ENCODE measurements at regions not wholly inside any gene's neighbourhood (a gene's known extent, or its start where the extent isn't known, plus 50 kb on each side); places are given as distances from the start of the nearest gene placed in this dataset.

DNA sequence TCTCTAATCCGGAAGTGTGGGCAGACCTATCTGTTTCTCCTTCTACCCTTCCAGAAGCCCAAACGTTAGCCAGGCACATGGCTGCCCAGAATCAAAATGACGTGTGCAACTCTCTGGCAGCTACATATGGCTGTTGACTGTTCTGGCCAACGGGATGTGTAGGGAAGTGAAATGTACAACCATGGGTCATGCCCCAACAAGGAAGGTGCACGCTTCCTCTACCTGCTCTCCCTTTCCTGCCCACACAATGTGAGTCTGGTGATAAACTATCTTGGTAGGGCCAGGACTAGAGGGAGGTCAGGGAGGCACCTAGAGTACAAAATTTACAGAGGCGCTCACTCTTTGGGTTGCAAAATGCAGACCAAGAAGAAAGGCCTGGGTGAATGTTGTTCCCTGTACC lies 495.9 kb upstream of the PROK2 start:
- Histone ChIP-seq H3K4me2 (ENCODE audit: insufficient read depth, low read length, poor library complexity, severe bottlenecking) (no peak overlapping the region), H3K18ac (ENCODE audit: low read length) (no peak overlapping the region), H3K9me3 (replicated peaks in 1 of 2; ENCODE audit: control insufficient read depth in 2 of 2, insufficient read depth in 1 of 2, low read depth in 1 of 2, low read length in 2 of 2) (no peaks in the 10 kb centered on the region), H2BK5ac (ENCODE audit: low read length) (no peak overlapping the region), H2BK12ac (ENCODE audit: low read length) (no peak overlapping the region), H4K8ac (ENCODE audit: low read depth, low read length) (no peak overlapping the region), H4K91ac (ENCODE audit: low read depth, low read length, poor library complexity) (no peak overlapping the region), H2AFZ (ENCODE audit: low read length) (no peak overlapping the region), H2BK120ac (ENCODE audit: low read depth, low read length) (no peak overlapping the region), H2AK5ac (ENCODE audit: low read depth, low read length) (no peak overlapping the region), H2BK15ac (ENCODE audit: low read length) (no peak overlapping the region), H3K23ac (ENCODE audit: low read depth, low read length, poor library complexity) (no peak overlapping the region), H3K27ac (replicated peaks; ENCODE audit: low read length) (no peak overlapping the region), H3K4me3 (ENCODE audit: low read length in 2 of 2) (no peak overlapping the region), H3K4me1 (ENCODE audit: control insufficient read depth in 2 of 2, insufficient read depth in 1 of 2, low read depth in 1 of 2, low read length in 2 of 2) (peaks cover 0 to 2% of the 10 kb centered on the region in 2 donors), H3K36me3 (replicated peaks in 1 of 2; ENCODE audit: control insufficient read depth in 2 of 2, insufficient read depth in 2 of 2, low read length in 2 of 2) (no peaks in the 10 kb centered on the region), H3K9ac (ENCODE audit: low read depth, low read length, poor library complexity) (no peak overlapping the region), H3K4ac (ENCODE audit: low read length) (no peak overlapping the region), H3K14ac (ENCODE audit: low read length) (no peak overlapping the region), H3K27me3 (ENCODE audit: control insufficient read depth in 3 of 3, insufficient read depth in 3 of 3, low read depth in 1 of 3, low read length in 3 of 3) (peaks cover 0 to 4% (median 0%) of the 10 kb centered on the region in 3 experiments), H3K79me1 (ENCODE audit: low read depth, low read length) (no peaks in the 10 kb centered on the region)
- WGBS, 2 donors (ENCODE audit: extremely low coverage in 2 of 2, insufficient read length in 2 of 2, insufficient replicate concordance in 1 of 2): no CpG with 5 or more reads among the region's 6 CpGs
- DNase-seq (ENCODE audit: low spot score): no peak

GRCh38 chr3:72279631-72280041 lies 494.7 kb upstream of the PROK2 start:
- H3K4me3 ChIP-seq (ENCODE audit: low read length in 2 of 2): no peak overlapping the region
- H2BK5ac ChIP-seq (ENCODE audit: low read length): no peak overlapping the region
- no peak overlapping the region for H2BK12ac ChIP-seq (ENCODE audit: low read length)
- no peaks in the 10 kb centered on the region for H3K27me3 ChIP-seq (ENCODE audit: control insufficient read depth in 3 of 3, insufficient read depth in 3 of 3, low read depth in 1 of 3, low read length in 3 of 3)
- no peak overlapping the region for H2BK120ac ChIP-seq (ENCODE audit: low read depth, low read length)
- H3K14ac ChIP-seq (ENCODE audit: low read length): no peak overlapping the region
- H4K8ac ChIP-seq (ENCODE audit: low read depth, low read length): no peak overlapping the region
- no peak overlapping the region for H3K27ac ChIP-seq (replicated peaks; ENCODE audit: low read length)
- no peak overlapping the region for H3K9ac ChIP-seq (ENCODE audit: low read depth, low read length, poor library complexity)
- no peak overlapping the region for H2BK15ac ChIP-seq (ENCODE audit: low read length)
- no peak overlapping the region for H3K23ac ChIP-seq (ENCODE audit: low read depth, low read length, poor library complexity)
- H3K4me1 ChIP-seq (ENCODE audit: control insufficient read depth in 2 of 2, insufficient read depth in 1 of 2, low read depth in 1 of 2, low read length in 2 of 2): peaks cover 0 to 4% of the 10 kb centered on the region in 2 donors
- no peaks in the 10 kb centered on the region for H3K79me1 ChIP-seq (ENCODE audit: low read depth, low read length)
- no CpG with 5 or more reads among the region's 6 CpGs for WGBS, 2 donors (ENCODE audit: extremely low coverage in 2 of 2, insufficient read length in 2 of 2, insufficient replicate concordance in 1 of 2)
- H3K9me3 ChIP-seq (replicated peaks in 1 of 2; ENCODE audit: control insufficient read depth in 2 of 2, insufficient read depth in 1 of 2, low read depth in 1 of 2, low read length in 2 of 2): no peaks in the 10 kb centered on the region
- no peak overlapping the region for H2AFZ ChIP-seq (ENCODE audit: low read length)
- no peak for DNase-seq (ENCODE audit: low spot score)
- H2AK5ac ChIP-seq (ENCODE audit: low read depth, low read length): no peak overlapping the region
- no peak overlapping the region for H3K4ac ChIP-seq (ENCODE audit: low read length)
- H3K36me3 ChIP-seq (replicated peaks in 1 of 2; ENCODE audit: control insufficient read depth in 2 of 2, insufficient read depth in 2 of 2, low read length in 2 of 2): no peaks in the 10 kb centered on the region
- H4K91ac ChIP-seq (ENCODE audit: low read depth, low read length, poor library complexity): no peak overlapping the region
- H3K18ac ChIP-seq (ENCODE audit: low read length): no peak overlapping the region
- no peak overlapping the region for H3K4me2 ChIP-seq (ENCODE audit: insufficient read depth, low read length, poor library complexity, severe bottlenecking)

- no peak for DNase-seq (ENCODE audit: low spot score)
- H3K79me1 ChIP-seq (ENCODE audit: low read depth, low read length): no peaks in the 10 kb centered on the region
- H3K36me3 ChIP-seq (replicated peaks in 1 of 2; ENCODE audit: control insufficient read depth in 2 of 2, insufficient read depth in 2 of 2, low read length in 2 of 2): no peaks in the 10 kb centered on the region
- H3K4ac ChIP-seq (ENCODE audit: low read length): no peak overlapping the region
- no peak overlapping the region for H3K27ac ChIP-seq (replicated peaks; ENCODE audit: low read length)
- no CpG with 5 or more reads among the region's 3 CpGs for WGBS, 2 donors (ENCODE audit: extremely low coverage in 2 of 2, insufficient read length in 2 of 2, insufficient replicate concordance in 1 of 2)
- H3K14ac ChIP-seq (ENCODE audit: low read length): no peak overlapping the region
- no peak overlapping the region for H2AK5ac ChIP-seq (ENCODE audit: low read depth, low read length)
- H3K23ac ChIP-seq (ENCODE audit: low read depth, low read length, poor library complexity): no peak overlapping the region
- H3K9me3 ChIP-seq (replicated peaks in 1 of 2; ENCODE audit: control insufficient read depth in 2 of 2, insufficient read depth in 1 of 2, low read depth in 1 of 2, low read length in 2 of 2): no peaks in the 10 kb centered on the region
- no peak overlapping the region for H2BK15ac ChIP-seq (ENCODE audit: low read length)
- H4K8ac ChIP-seq (ENCODE audit: low read depth, low read length): no peak overlapping the region
- no peak overlapping the region for H3K4me2 ChIP-seq (ENCODE audit: insufficient read depth, low read length, poor library complexity, severe bottlenecking)
- no peak overlapping the region for H3K4me3 ChIP-seq (ENCODE audit: low read length in 2 of 2)
- H2AFZ ChIP-seq (ENCODE audit: low read length): no peak overlapping the region
- peaks cover 0 to 4% of the 10 kb centered on the region in 2 donors for H3K4me1 ChIP-seq (ENCODE audit: control insufficient read depth in 2 of 2, insufficient read depth in 1 of 2, low read depth in 1 of 2, low read length in 2 of 2)
- no peak overlapping the region for H3K9ac ChIP-seq (ENCODE audit: low read depth, low read length, poor library complexity)
- no peak overlapping the region for H2BK5ac ChIP-seq (ENCODE audit: low read length)
- H2BK12ac ChIP-seq (ENCODE audit: low read length): no peak overlapping the region
- H2BK120ac ChIP-seq (ENCODE audit: low read depth, low read length): no peak overlapping the region
- H4K91ac ChIP-seq (ENCODE audit: low read depth, low read length, poor library complexity): no peak overlapping the region
- no peaks in the 10 kb centered on the region for H3K27me3 ChIP-seq (ENCODE audit: control insufficient read depth in 3 of 3, insufficient read depth in 3 of 3, low read depth in 1 of 3, low read length in 3 of 3)
- H3K18ac ChIP-seq (ENCODE audit: low read length): no peak overlapping the region
Observed at GRCh38 chr3:72279068-72279604, 494.2 kb upstream of the PROK2 start.

GRCh38 chr3:72278349-72279067 lies 493.6 kb upstream of the PROK2 start:
- H2AK5ac ChIP-seq (ENCODE audit: low read depth, low read length): no peak overlapping the region
- no peak overlapping the region for H2BK5ac ChIP-seq (ENCODE audit: low read length)
- H3K9me3 ChIP-seq (replicated peaks in 1 of 2; ENCODE audit: control insufficient read depth in 2 of 2, insufficient read depth in 1 of 2, low read depth in 1 of 2, low read length in 2 of 2): no peaks in the 10 kb centered on the region
- no peak overlapping the region for H2BK12ac ChIP-seq (ENCODE audit: low read length)
- H3K36me3 ChIP-seq (replicated peaks in 1 of 2; ENCODE audit: control insufficient read depth in 2 of 2, insufficient read depth in 2 of 2, low read length in 2 of 2): no peaks in the 10 kb centered on the region
- H3K4me3 ChIP-seq (ENCODE audit: low read length in 2 of 2): no peak overlapping the region
- H2BK120ac ChIP-seq (ENCODE audit: low read depth, low read length): no peak overlapping the region
- H4K91ac ChIP-seq (ENCODE audit: low read depth, low read length, poor library complexity): no peak overlapping the region
- H4K8ac ChIP-seq (ENCODE audit: low read depth, low read length): no peak overlapping the region
- no peak overlapping the region for H3K9ac ChIP-seq (ENCODE audit: low read depth, low read length, poor library complexity)
- H3K79me1 ChIP-seq (ENCODE audit: low read depth, low read length): no peaks in the 10 kb centered on the region
- no peak overlapping the region for H3K4me2 ChIP-seq (ENCODE audit: insufficient read depth, low read length, poor library complexity, severe bottlenecking)
- H3K4me1 ChIP-seq (ENCODE audit: control insufficient read depth in 2 of 2, insufficient read depth in 1 of 2, low read depth in 1 of 2, low read length in 2 of 2): peaks cover 0 to 9% of the 10 kb centered on the region in 2 donors
- no peak overlapping the region for H3K18ac ChIP-seq (ENCODE audit: low read length)
- no peak overlapping the region for H3K23ac ChIP-seq (ENCODE audit: low read depth, low read length, poor library complexity)
- no peak overlapping the region for H3K27ac ChIP-seq (replicated peaks; ENCODE audit: low read length)
- no peak overlapping the region for H3K14ac ChIP-seq (ENCODE audit: low read length)
- no CpG with 5 or more reads among the region's 3 CpGs for WGBS, 2 donors (ENCODE audit: extremely low coverage in 2 of 2, insufficient read length in 2 of 2, insufficient replicate concordance in 1 of 2)
- no peak overlapping the region for H2BK15ac ChIP-seq (ENCODE audit: low read length)
- H3K4ac ChIP-seq (ENCODE audit: low read length): no peak overlapping the region
- no peak for DNase-seq (ENCODE audit: low spot score)
- no peak overlapping the region for H2AFZ ChIP-seq (ENCODE audit: low read length)
- no peaks in the 10 kb centered on the region for H3K27me3 ChIP-seq (ENCODE audit: control insufficient read depth in 3 of 3, insufficient read depth in 3 of 3, low read depth in 1 of 3, low read length in 3 of 3)

All from neuronal stem cell (in vitro differentiated cells).